HEK293T (cell line): ENCODE measurements at regions not wholly inside any gene's neighbourhood (a gene's known extent, or its start where the extent isn't known, plus 50 kb on each side); places are given as distances from the start of the nearest gene placed in this dataset.

ENCODE experiments used
- ARNT ChIP-seq: fragments of 450-650 bp; IDR thresholded peaks from 2 replicates; pipeline ENCODE4 v1.6.1; 2017; ENCODE audit warnings: mild to moderate bottlenecking
- ELF4 ChIP-seq: fragments of 450-650 bp; IDR thresholded peaks from 2 replicates; pipeline ENCODE4 v1.6.1; 2017; ENCODE audit warnings: antibody characterized with exemption
- FOXK2 ChIP-seq: fragments of 450-650 bp; IDR thresholded peaks from 2 replicates; pipeline ENCODE4 v1.6.1; 2016; ENCODE audit warnings: mild to moderate bottlenecking
- FOXM1 ChIP-seq: fragments of 450-650 bp; IDR thresholded peaks from 2 replicates; pipeline ENCODE4 v1.6.1; 2017; ENCODE audit warnings: mild to moderate bottlenecking, borderline replicate concordance
- HDGF ChIP-seq: fragments of 450-650 bp; IDR thresholded peaks from 2 replicates; pipeline ENCODE4 v1.6.1; 2017; ENCODE audit warnings: antibody characterized with exemption, borderline replicate concordance
- L3MBTL2 ChIP-seq: fragments of 450-650 bp; conservative IDR thresholded peaks from 2 replicates; pipeline ENCODE4 v1.6.1; 2016; ENCODE audit warnings: mild to moderate bottlenecking
- NFRKB ChIP-seq: fragments of 450-650 bp; IDR thresholded peaks from 2 replicates; pipeline ENCODE4 v1.6.1; 2016; ENCODE audit warnings: mild to moderate bottlenecking, moderate library complexity
- SP1 ChIP-seq: fragments of 450-650 bp; IDR thresholded peaks from 2 replicates; pipeline ENCODE4 v1.6.1; 2017
- SUZ12 ChIP-seq: fragments of 450-650 bp; IDR thresholded peaks from 2 replicates; pipeline ENCODE4 v1.6.1; 2016; ENCODE audit warnings: mild to moderate bottlenecking
- TARDBP ChIP-seq: fragments of 450-650 bp; IDR thresholded peaks from 2 replicates; pipeline ENCODE4 v1.6.1; 2016
- TF ChIP-seq, protein P1 (sequence below): fragments of 450-650 bp; IDR thresholded peaks from 2 replicates; pipeline ENCODE4 v1.6.1; 2016

DNA sequence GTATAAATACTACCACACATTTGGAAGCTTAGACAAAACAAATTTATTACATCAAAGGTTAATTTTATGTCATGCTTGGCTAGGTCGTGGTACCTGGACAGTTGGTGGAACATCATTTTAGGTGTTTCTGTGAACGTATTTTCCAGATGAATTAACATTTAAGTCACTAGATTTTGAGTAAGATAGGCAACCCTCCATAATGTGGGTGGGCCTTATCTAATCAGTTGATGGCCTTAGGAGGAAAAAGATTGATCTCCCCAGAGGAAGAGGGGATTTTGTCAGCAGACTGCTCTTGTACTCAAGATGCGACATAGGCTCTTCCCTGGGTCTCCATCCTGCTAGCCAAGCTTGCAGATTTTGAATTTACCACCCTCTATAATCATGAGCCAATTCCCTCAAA lies 85.0 kb downstream of the RPRM start:
- TF ChIP-seq L3MBTL2, result no peak
- no peak for TF ChIP-seq FOXK2
- TF ChIP-seq SP1, result no peak
- TF ChIP-seq FOXM1, result no peak
- TF ChIP-seq SUZ12, result no peak
- no peak for TF ChIP-seq ARNT
- TF ChIP-seq TARDBP, result no peak
- TF ChIP-seq, protein P1, sequence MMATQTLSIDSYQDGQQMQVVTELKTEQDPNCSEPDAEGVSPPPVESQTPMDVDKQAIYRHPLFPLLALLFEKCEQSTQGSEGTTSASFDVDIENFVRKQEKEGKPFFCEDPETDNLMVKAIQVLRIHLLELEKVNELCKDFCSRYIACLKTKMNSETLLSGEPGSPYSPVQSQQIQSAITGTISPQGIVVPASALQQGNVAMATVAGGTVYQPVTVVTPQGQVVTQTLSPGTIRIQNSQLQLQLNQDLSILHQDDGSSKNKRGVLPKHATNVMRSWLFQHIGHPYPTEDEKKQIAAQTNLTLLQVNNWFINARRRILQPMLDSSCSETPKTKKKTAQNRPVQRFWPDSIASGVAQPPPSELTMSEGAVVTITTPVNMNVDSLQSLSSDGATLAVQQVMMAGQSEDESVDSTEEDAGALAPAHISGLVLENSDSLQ, result no peak
- TF ChIP-seq HDGF, result no peak
- no peak for TF ChIP-seq ELF4
- no peak for TF ChIP-seq NFRKB
